OCI-LY7 (cell line): ENCODE measurements at regions not wholly inside any gene's neighbourhood (a gene's known extent, or its start where the extent isn't known, plus 50 kb on each side); places are given as distances from the start of the nearest gene placed in this dataset.

ENCODE experiments used
- CTCF ChIP-seq: fragments of 200-600 bp; sonication (generic); conservative IDR thresholded peaks from 2 replicates; pipeline ENCODE4 v1.5.1; 2014; ENCODE audit warnings: mild to moderate bottlenecking, antibody characterized with exemption, low read length, moderate library complexity, mixed read lengths
- EZH2phosphoT487 ChIP-seq: fragments of 200-600 bp; sonication (generic); IDR thresholded peaks from 2 replicates; pipeline ENCODE4 v1.6.1; 2018; ENCODE audit warnings: low read depth, borderline replicate concordance, mild to moderate bottlenecking, mixed run types, antibody characterized with exemption, low read length, moderate library complexity, mixed read lengths

- TF ChIP-seq EZH2phosphoT487, result no peak
- TF ChIP-seq CTCF, result no peak
These were observed 157.2 kb upstream of the COPS8 start for GRCh38 chr2:236928380-236929037.
